ENCODE measurements at regions not wholly inside any gene's neighbourhood (a gene's known extent, or its start where the extent isn't known, plus 50 kb on each side); places are given as distances from the start of the nearest gene placed in this dataset.

DNA sequence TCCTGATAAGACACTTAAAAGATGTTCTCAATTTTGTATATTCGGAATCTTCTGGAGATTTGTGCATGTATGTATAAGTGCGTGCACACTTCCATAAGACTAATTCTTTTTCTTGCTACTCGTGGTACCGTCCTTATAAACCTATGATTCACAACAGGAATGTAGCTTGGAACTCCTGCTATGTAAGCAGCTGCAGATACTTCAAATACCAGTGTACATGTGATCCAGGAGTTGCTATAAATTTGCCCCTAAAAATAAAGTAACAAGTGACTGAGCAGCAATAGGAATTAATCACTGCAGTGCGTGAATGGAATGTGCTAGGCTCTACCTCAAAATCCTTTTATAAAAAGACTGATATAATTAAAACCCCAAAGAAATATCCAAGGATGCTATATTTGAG, 214.9 kb downstream of the KLF5 start:
- POLR2A ChIA-PET = no interaction called here
- CTCF ChIA-PET = no interaction called here
- H3K9me3 Mint-ChIP-seq = peaks cover 27% of the 10 kb centered on the region
- no peak overlapping the region for H3K4me3 Mint-ChIP-seq
- H3K4me1 Mint-ChIP-seq = peaks cover 5% of the 10 kb centered on the region
- no peak overlapping the region for H3K27ac Mint-ChIP-seq
- no peak for DNase-seq (ENCODE audit: low spot score)
- no peak for TF ChIP-seq ZNF416 (CRISPR knock-in tag; IDR thresholded peaks at IDR 0.05)
- no peak for TF ChIP-seq FOXP1 (CRISPR knock-in tag; IDR thresholded peaks at IDR 0.05; ENCODE audit: borderline replicate concordance)
- TF ChIP-seq ZNF121 (CRISPR knock-in tag; IDR thresholded peaks at IDR 0.05) = no peak
- no peak for TF ChIP-seq E2F4 (CRISPR knock-in tag; IDR thresholded peaks at IDR 0.05; ENCODE audit: borderline replicate concordance, low read depth)
- TF ChIP-seq SP1 (CRISPR knock-in tag; conservative IDR thresholded peaks at IDR 0.05) = no peak
- no peak for TF ChIP-seq KAT7 (CRISPR knock-in tag; IDR thresholded peaks at IDR 0.05; ENCODE audit: borderline replicate concordance)
- ATAC-seq = no peak
- no peaks in the 10 kb centered on the region for H3K27me3 Mint-ChIP-seq (ENCODE audit: low read depth)
- H3K36me3 Mint-ChIP-seq = no peaks in the 10 kb centered on the region

- ATAC-seq (no peak), DNase-seq (ENCODE audit: low spot score) (no peak)
- no peak overlapping the region for H3K4me3 Mint-ChIP-seq
- peaks cover 23% of the 10 kb centered on the region for H3K9me3 Mint-ChIP-seq
- no peak overlapping the region for H3K27ac Mint-ChIP-seq
- ChIA-PET POLR2A (no interaction called here), CTCF (no interaction called here)
- H3K27me3 Mint-ChIP-seq (ENCODE audit: low read depth) = no peaks in the 10 kb centered on the region
- peaks cover 5% of the 10 kb centered on the region for H3K4me1 Mint-ChIP-seq
- no peaks in the 10 kb centered on the region for H3K36me3 Mint-ChIP-seq
- TF ChIP-seq KAT7 (CRISPR knock-in tag; IDR thresholded peaks at IDR 0.05; ENCODE audit: borderline replicate concordance) = no peak
- no peak for TF ChIP-seq ELF4 (CRISPR knock-in tag; IDR thresholded peaks at IDR 0.05; ENCODE audit: low read depth)
- no peak for TF ChIP-seq MAX (CRISPR knock-in tag; IDR thresholded peaks at IDR 0.05)
- no peak for TF ChIP-seq CREB1 (CRISPR knock-in tag; IDR thresholded peaks at IDR 0.05)
- TF ChIP-seq RORB (CRISPR knock-in tag; IDR thresholded peaks at IDR 0.05) = no peak
- TF ChIP-seq ZNF219 (CRISPR knock-in tag; IDR thresholded peaks at IDR 0.05; ENCODE audit: borderline replicate concordance) = no peak
Observed at GRCh38 chr13:73273276-73273675, 214.5 kb downstream of the KLF5 start.

GRCh38 chr13:73272831-73273230, 214.0 kb downstream of the KLF5 start:
- Mint-ChIP-seq H3K27ac (no peak overlapping the region), H3K9me3 (peaks cover 19% of the 10 kb centered on the region), H3K4me1 (peaks cover 5% of the 10 kb centered on the region), H3K4me3 (no peak overlapping the region), H3K36me3 (no peaks in the 10 kb centered on the region), H3K27me3 (ENCODE audit: low read depth) (no peaks in the 10 kb centered on the region)
- DNase-seq (ENCODE audit: low spot score) (no peak), ATAC-seq (no peak)
- POLR2A ChIA-PET = no interaction called here
- CTCF ChIA-PET = no interaction called here
- TF ChIP-seq EMX1 (CRISPR knock-in tag; IDR thresholded peaks at IDR 0.05) = no peak
- no peak for TF ChIP-seq NFATC4 (CRISPR knock-in tag; IDR thresholded peaks at IDR 0.05)
- TF ChIP-seq PRRX2 (CRISPR knock-in tag; IDR thresholded peaks at IDR 0.05) = no peak
- no peak for TF ChIP-seq TEAD1 (CRISPR knock-in tag; IDR thresholded peaks at IDR 0.05)
- no peak for TF ChIP-seq MXD4 (CRISPR knock-in tag; IDR thresholded peaks at IDR 0.05; ENCODE audit: borderline replicate concordance)
- TF ChIP-seq IRF2 (CRISPR knock-in tag; IDR thresholded peaks at IDR 0.05; ENCODE audit: borderline replicate concordance, low read depth) = no peak
- no peak for TF ChIP-seq SMAD3 (CRISPR knock-in tag; IDR thresholded peaks at IDR 0.05; ENCODE audit: borderline replicate concordance)
- TF ChIP-seq USF1 (CRISPR knock-in tag; IDR thresholded peaks at IDR 0.05) = no peak
- no peak for TF ChIP-seq FOXJ3 (CRISPR knock-in tag; IDR thresholded peaks at IDR 0.05; ENCODE audit: borderline replicate concordance)
- no peak for TF ChIP-seq ATF1 (CRISPR knock-in tag; IDR thresholded peaks at IDR 0.05)
- no peak for TF ChIP-seq ZBTB43 (CRISPR knock-in tag; IDR thresholded peaks at IDR 0.05)
- no peak for TF ChIP-seq ZNF671 (CRISPR knock-in tag; IDR thresholded peaks at IDR 0.05)
- no peak for TF ChIP-seq NR2C2 (CRISPR knock-in tag; IDR thresholded peaks at IDR 0.05)
- TF ChIP-seq SMAD4 (CRISPR knock-in tag; IDR thresholded peaks at IDR 0.05) = no peak
- TF ChIP-seq GTF2I (CRISPR knock-in tag; conservative IDR thresholded peaks at IDR 0.05) = no peak

Measured in WTC11 (cell line).